Neural progenitor cell (in vitro differentiated cells): ENCODE measurements at regions not wholly inside any gene's neighbourhood (a gene's known extent, or its start where the extent isn't known, plus 50 kb on each side); places are given as distances from the start of the nearest gene placed in this dataset.

ENCODE experiments used
- DNase-seq: peaks from one replicate; pipeline ENCODE4 v3.0.0-alpha.2; 2016; ENCODE audit warnings: low spot score
- H2AFZ ChIP-seq: fragments of 200-600 bp; sonication (generic); replicated peaks from 2 replicates; pipeline ENCODE4 v1.6.1; 2016; ENCODE audit warnings: antibody characterized with exemption
- H3F3A ChIP-seq: fragments of 200-600 bp; sonication (generic); 2 replicates; pipeline ENCODE4 v1.6.1; 2016; ENCODE audit warnings: antibody characterized with exemption, low read depth
- H3K27ac ChIP-seq: fragments of 200-600 bp; sonication (generic); 2 replicates; pipeline ENCODE4 v1.5.1; 2016; ENCODE audit warnings: mild to moderate bottlenecking
- H3K27me3 ChIP-seq: fragments of 200-600 bp; sonication (generic); 2 replicates; pipeline ENCODE4 v1.6.1; 2016; ENCODE audit warnings: mild to moderate bottlenecking, moderate library complexity
- H3K36me3 ChIP-seq: fragments of 200-600 bp; sonication (generic); 2 replicates; pipeline ENCODE4 v1.5.1; 2016
- H3K4me1 ChIP-seq: fragments of 200-600 bp; sonication (generic); 2 replicates; pipeline ENCODE4 v1.6.1; 2016; ENCODE audit warnings: mixed run types
- H3K4me2 ChIP-seq: fragments of 200-600 bp; sonication (generic); 2 replicates; pipeline ENCODE4 v1.6.1; 2016
- H3K4me3 ChIP-seq: fragments of 200-600 bp; sonication (generic); 2 replicates; pipeline ENCODE4 v1.5.1; 2016
- H3K79me2 ChIP-seq: fragments of 200-600 bp; sonication (generic); 2 replicates; pipeline ENCODE4 v1.6.1; 2016; ENCODE audit warnings: low read depth
- H3K9ac ChIP-seq: fragments of 200-600 bp; sonication (generic); 2 replicates; pipeline ENCODE4 v1.6.1; 2016
- H3K9me3 ChIP-seq: fragments of 200-600 bp; sonication (generic); 2 replicates; pipeline ENCODE4 v1.5.1; 2016; ENCODE audit warnings: low read depth
- H4K20me1 ChIP-seq: fragments of 200-600 bp; sonication (generic); 2 replicates; pipeline ENCODE4 v1.6.1; 2016; ENCODE audit warnings: low read depth
- H3K27ac Mint-ChIP-seq: 3 replicates; pipeline ENCODE4 v1.8.0; 2021; ENCODE audit warnings: mixed read lengths
- H3K27me3 Mint-ChIP-seq: 2 replicates; pipeline ENCODE4 v1.8.0; 2022; ENCODE audit warnings: low read depth, mild to moderate bottlenecking, inconsistent platforms, moderate library complexity, mixed read lengths; ENCODE audit not compliant: insufficient read depth
- H3K36me3 Mint-ChIP-seq: 3 replicates; pipeline ENCODE4 v1.8.0; 2021; ENCODE audit warnings: mixed read lengths
- H3K4me1 Mint-ChIP-seq: 3 replicates; pipeline ENCODE4 v1.8.0; 2021; ENCODE audit warnings: mixed read lengths
- H3K4me3 Mint-ChIP-seq: 3 replicates; pipeline ENCODE4 v1.8.0; 2021; ENCODE audit warnings: mild to moderate bottlenecking, moderate library complexity, mixed read lengths
- H3K9me3 Mint-ChIP-seq: 3 replicates; pipeline ENCODE4 v1.8.0; 2020; ENCODE audit warnings: mixed read lengths
- CTCF ChIP-seq: fragments of 200-600 bp; sonication (generic); IDR thresholded peaks from 2 replicates; pipeline ENCODE4 v1.5.1; 2017; ENCODE audit warnings: antibody characterized with exemption, mild to moderate bottlenecking
- EZH2 ChIP-seq: fragments of 200-600 bp; sonication (generic); IDR thresholded peaks from 2 replicates; pipeline ENCODE4 v1.6.1; 2017; ENCODE audit warnings: antibody characterized with exemption, mild to moderate bottlenecking, moderate library complexity
- EZH2phosphoT487 ChIP-seq: fragments of 200-600 bp; sonication (generic); IDR thresholded peaks from 2 replicates; pipeline ENCODE4 v1.6.1; 2017; ENCODE audit warnings: antibody characterized with exemption

- Histone ChIP-seq H3K27ac (no peak overlapping the region), H3K9me3 (no peaks in the 10 kb centered on the region), H3K79me2 (no peaks in the 10 kb centered on the region), H3F3A (no peaks in the 10 kb centered on the region), H3K4me1 (peaks cover 1% of the 10 kb centered on the region), H3K27me3 (no peaks in the 10 kb centered on the region), H3K4me2 (no peak overlapping the region), H4K20me1 (no peaks in the 10 kb centered on the region), H2AFZ (no peak overlapping the region), H3K9ac (no peak overlapping the region), H3K36me3 (no peaks in the 10 kb centered on the region), H3K4me3 (no peak overlapping the region)
- Mint-ChIP-seq H3K4me1 (peaks cover 1% of the 10 kb centered on the region), H3K9me3 (no peaks in the 10 kb centered on the region), H3K36me3 (peaks cover 9% of the 10 kb centered on the region), H3K27me3 (peaks cover 2% of the 10 kb centered on the region), H3K4me3 (no peak overlapping the region), H3K27ac (no peak overlapping the region)
- DNase-seq = no peak
- TF ChIP-seq EZH2phosphoT487 (no peak), CTCF (no peak), EZH2 (no peak)
Observed at GRCh38 chr22:48511781-48512327, 1315.8 kb downstream of the BRD1 start.

- Histone ChIP-seq H3K4me1 (no peaks in the 10 kb centered on the region), H3K9ac (no peak overlapping the region)
Observed at GRCh38 chr22:48511211-48511610, 1316.5 kb downstream of the BRD1 start.

GRCh38 chr22:48510599-48510998 lies 1317.1 kb downstream of the BRD1 start:
- TF ChIP-seq EZH2phosphoT487 = no peak
- TF ChIP-seq EZH2 = no peak
- no peak for TF ChIP-seq CTCF
- no peaks in the 10 kb centered on the region for H3K9me3 Mint-ChIP-seq
- H3K27ac Mint-ChIP-seq = no peak overlapping the region
- peaks cover 2% of the 10 kb centered on the region for H3K27me3 Mint-ChIP-seq
- H3K4me3 Mint-ChIP-seq = no peak overlapping the region
- no peaks in the 10 kb centered on the region for H3K4me1 Mint-ChIP-seq
- H3K36me3 ChIP-seq = no peaks in the 10 kb centered on the region
- no peaks in the 10 kb centered on the region for H3K4me1 ChIP-seq
- H3F3A ChIP-seq = no peaks in the 10 kb centered on the region
- DNase-seq = no peak
- H3K4me3 ChIP-seq = no peak overlapping the region
- no peak overlapping the region for H2AFZ ChIP-seq
- H3K9ac ChIP-seq = no peak overlapping the region
- H3K9me3 ChIP-seq = no peaks in the 10 kb centered on the region
- H3K27me3 ChIP-seq = no peaks in the 10 kb centered on the region
- no peaks in the 10 kb centered on the region for H3K79me2 ChIP-seq
- peaks cover 9% of the 10 kb centered on the region for H3K36me3 Mint-ChIP-seq
- no peak overlapping the region for H3K27ac ChIP-seq
- H3K4me2 ChIP-seq = no peak overlapping the region
- no peaks in the 10 kb centered on the region for H4K20me1 ChIP-seq

More at GRCh38 chr22:48511211-48511610, 1316.5 kb downstream of the BRD1 start:
- Histone ChIP-seq H2AFZ (no peak overlapping the region), H3K79me2 (no peaks in the 10 kb centered on the region), H4K20me1 (no peaks in the 10 kb centered on the region), H3K9me3 (no peaks in the 10 kb centered on the region), H3F3A (no peaks in the 10 kb centered on the region), H3K27me3 (no peaks in the 10 kb centered on the region), H3K4me3 (no peak overlapping the region), H3K36me3 (no peaks in the 10 kb centered on the region), H3K4me2 (no peak overlapping the region), H3K27ac (no peak overlapping the region)
- no peaks in the 10 kb centered on the region for H3K4me1 Mint-ChIP-seq
- H3K9me3 Mint-ChIP-seq = no peaks in the 10 kb centered on the region
- no peak overlapping the region for H3K27ac Mint-ChIP-seq
- peaks cover 9% of the 10 kb centered on the region for H3K36me3 Mint-ChIP-seq
- no peak overlapping the region for H3K4me3 Mint-ChIP-seq
- no peak for DNase-seq
- peaks cover 2% of the 10 kb centered on the region for H3K27me3 Mint-ChIP-seq
- TF ChIP-seq EZH2phosphoT487 (no peak), EZH2 (no peak), CTCF (no peak)
